GM12873 (cell line): ENCODE measurements at regions not wholly inside any gene's neighbourhood (a gene's known extent, or its start where the extent isn't known, plus 50 kb on each side); places are given as distances from the start of the nearest gene placed in this dataset.

ENCODE experiments used
- TF ChIP-seq, protein P1 (sequence below): IDR thresholded peaks from 2 replicates; pipeline ENCODE4 v1.5.1; 2012; ENCODE audit warnings: low read depth, mild to moderate bottlenecking, moderate library complexity, low read length, control low read depth; ENCODE audit not compliant: insufficient read depth; ENCODE audit errors: missing control alignments

DNA sequence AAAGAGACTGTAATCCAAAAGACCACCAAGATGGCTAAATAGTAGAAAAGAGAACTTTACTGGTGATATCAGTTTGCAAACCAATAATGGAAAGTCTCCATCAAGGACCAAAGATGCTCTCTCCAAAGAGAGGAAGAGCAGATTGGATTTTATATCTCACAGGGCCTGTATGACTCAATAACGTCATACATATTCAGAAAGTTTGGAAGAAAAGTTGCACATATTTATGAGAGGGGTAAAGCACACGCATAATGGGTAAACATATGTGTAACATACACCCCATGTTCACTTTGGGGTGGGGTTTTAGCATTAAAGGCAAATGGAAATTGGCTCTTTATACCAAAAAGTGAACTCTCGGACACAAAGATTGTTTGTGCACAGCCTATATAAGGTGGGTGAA lies 274.5 kb upstream of the POU1F1 start:
- TF ChIP-seq, protein P1, sequence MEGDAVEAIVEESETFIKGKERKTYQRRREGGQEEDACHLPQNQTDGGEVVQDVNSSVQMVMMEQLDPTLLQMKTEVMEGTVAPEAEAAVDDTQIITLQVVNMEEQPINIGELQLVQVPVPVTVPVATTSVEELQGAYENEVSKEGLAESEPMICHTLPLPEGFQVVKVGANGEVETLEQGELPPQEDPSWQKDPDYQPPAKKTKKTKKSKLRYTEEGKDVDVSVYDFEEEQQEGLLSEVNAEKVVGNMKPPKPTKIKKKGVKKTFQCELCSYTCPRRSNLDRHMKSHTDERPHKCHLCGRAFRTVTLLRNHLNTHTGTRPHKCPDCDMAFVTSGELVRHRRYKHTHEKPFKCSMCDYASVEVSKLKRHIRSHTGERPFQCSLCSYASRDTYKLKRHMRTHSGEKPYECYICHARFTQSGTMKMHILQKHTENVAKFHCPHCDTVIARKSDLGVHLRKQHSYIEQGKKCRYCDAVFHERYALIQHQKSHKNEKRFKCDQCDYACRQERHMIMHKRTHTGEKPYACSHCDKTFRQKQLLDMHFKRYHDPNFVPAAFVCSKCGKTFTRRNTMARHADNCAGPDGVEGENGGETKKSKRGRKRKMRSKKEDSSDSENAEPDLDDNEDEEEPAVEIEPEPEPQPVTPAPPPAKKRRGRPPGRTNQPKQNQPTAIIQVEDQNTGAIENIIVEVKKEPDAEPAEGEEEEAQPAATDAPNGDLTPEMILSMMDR: no peak

GRCh38 chr3:87549208-87549607 lies 272.8 kb upstream of the POU1F1 start:
- TF ChIP-seq, protein P1: no peak

GRCh38 chr3:87548271-87548670 lies 271.9 kb upstream of the POU1F1 start:
- TF ChIP-seq, protein P1: no peak

- TF ChIP-seq, protein P1: no peak
Observed at GRCh38 chr3:87546216-87546615, 269.8 kb upstream of the POU1F1 start.

DNA sequence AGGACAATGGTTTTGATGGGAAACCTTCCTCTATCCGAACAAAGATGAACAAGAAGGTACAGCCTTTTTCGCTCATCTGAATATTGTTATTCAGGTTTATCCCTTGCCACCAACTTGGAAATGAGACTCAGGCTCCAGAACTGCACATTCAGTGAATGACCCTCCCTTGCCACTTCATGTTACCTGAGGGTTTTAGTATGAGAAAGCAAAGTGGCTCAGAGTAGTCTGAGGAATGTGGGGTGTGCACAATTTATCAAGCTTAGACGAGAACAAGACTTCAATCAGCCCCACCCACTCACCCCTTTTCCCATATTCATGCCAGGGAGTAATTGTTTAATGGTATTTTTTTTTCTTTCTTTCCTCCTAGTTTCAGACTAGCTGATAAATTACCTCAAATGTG lies 265.3 kb upstream of the POU1F1 start:
- TF ChIP-seq, protein P1: no peak

- TF ChIP-seq, protein P1: no peak
Observed at GRCh38 chr3:87509401-87509800, 233.0 kb upstream of the POU1F1 start.

GRCh38 chr3:87508921-87509320 lies 232.5 kb upstream of the POU1F1 start:
- TF ChIP-seq, protein P1: no peak
